Endothelial cell of umbilical vein (primary cell): ENCODE measurements at regions not wholly inside any gene's neighbourhood (a gene's known extent, or its start where the extent isn't known, plus 50 kb on each side); places are given as distances from the start of the nearest gene placed in this dataset.

Experiments
- BruUV-seq: library from RNA; stranded (reverse); fragments of 400-500 nt; replicated peaks from 2 replicates; lab custom pipeline; 2021; lab: Mats Ljungman, UMichigan
- CTCF ChIA-PET: fragments of 300-600, 350-600 bp; sonication (Branson Sonifier 250); formaldehyde crosslinking; loops from one replicate; lab custom pipeline; 2021; ENCODE audit warnings: antibody characterized with exemption, inconsistent platforms; lab: Charles Lee
- POLR2A ChIA-PET: fragments of 300-600, 350-600 bp; sonication (Branson Sonifier 250); formaldehyde crosslinking; loops from one replicate; lab custom pipeline; 2021; ENCODE audit warnings: antibody characterized with exemption, inconsistent platforms; lab: Charles Lee
- DNase-seq: peaks from one replicate; pipeline ENCODE4 v3.0.0-alpha.2; 2011; ENCODE audit warnings: low read depth, low spot score
- FAIRE-seq: peaks from 2 replicates; lab custom pipeline; 2011; peaks lifted over from hg19 to GRCh38; lab: Jason Lieb, UNC
- H2AFZ ChIP-seq: 2 replicates; pipeline ENCODE4 v1.6.0; 2012; ENCODE audit warnings: low read depth, low read length, control low read depth, inconsistent platforms
- H3K27ac ChIP-seq: 2 replicates; pipeline ENCODE4 v1.5.1; 2011; ENCODE audit warnings: low read depth, mild to moderate bottlenecking, control low read depth, low read length, moderate library complexity; ENCODE audit not compliant: insufficient read depth
- H3K27me3 ChIP-seq, 2 experiments: 2 replicates each; pipeline versions ENCODE4 v1.6.0 to v1.6.1; 2011; ENCODE audit warnings: low read length in 2 of 2, mixed read lengths in 1 of 2; ENCODE audit not compliant: control insufficient read depth in 2 of 2, insufficient read depth in 2 of 2
- H3K36me3 ChIP-seq, 2 experiments: 2 replicates in 1 of 2; 3 replicates in 1 of 2; pipeline ENCODE4 v1.5.1; 2011; ENCODE audit warnings: low read length in 2 of 2, mild to moderate bottlenecking in 1 of 2, moderate library complexity in 1 of 2; ENCODE audit not compliant: control insufficient read depth in 2 of 2, insufficient read depth in 2 of 2; ENCODE audit errors: extremely low read depth in 1 of 2
- H3K4me1 ChIP-seq: 3 replicates; pipeline ENCODE4 v1.5.1; 2011; ENCODE audit warnings: mild to moderate bottlenecking, low read length; ENCODE audit not compliant: control insufficient read depth, insufficient read depth; ENCODE audit errors: extremely low read depth
- H3K4me2 ChIP-seq: 2 replicates; pipeline ENCODE4 v1.6.1; 2011; ENCODE audit warnings: low read length, control low read depth, mixed read lengths; ENCODE audit not compliant: insufficient read depth
- H3K4me3 ChIP-seq, 3 experiments: fragments of 200-600 bp in 1 of 3; sonication (generic), shearing (Covaris generic) in 1 of 3; replicated peaks in 1 of 3; 2 replicates each; pipeline ENCODE4 v1.5.1; 2011 to 2016; ENCODE audit warnings: control low read depth in 3 of 3, low read length in 3 of 3, mild to moderate bottlenecking in 2 of 3, inconsistent platforms in 1 of 3, low read depth in 1 of 3, moderate library complexity in 1 of 3; ENCODE audit not compliant: insufficient read depth in 1 of 3
- H3K79me2 ChIP-seq: 2 replicates; pipeline ENCODE4 v1.6.0; 2012; ENCODE audit warnings: low read length, inconsistent platforms; ENCODE audit not compliant: control insufficient read depth, insufficient read depth
- H3K9ac ChIP-seq: replicated peaks from 2 replicates; pipeline ENCODE3; 2011; ENCODE audit warnings: low read length, control low read depth; ENCODE audit not compliant: insufficient read depth; ENCODE audit errors: extremely low read depth
- H3K9me1 ChIP-seq: replicated peaks from 3 replicates; pipeline ENCODE4 v1.6.0; 2011; ENCODE audit warnings: mild to moderate bottlenecking, low read length; ENCODE audit not compliant: control insufficient read depth, insufficient read depth; ENCODE audit errors: extremely low read depth
- H3K9me3 ChIP-seq: replicated peaks from 2 replicates; pipeline ENCODE4 v1.5.1; 2012; ENCODE audit warnings: low read length, inconsistent platforms; ENCODE audit not compliant: control insufficient read depth, insufficient read depth
- H4K20me1 ChIP-seq: replicated peaks from 2 replicates; pipeline ENCODE3; 2011; ENCODE audit warnings: mild to moderate bottlenecking, low read length; ENCODE audit not compliant: control insufficient read depth, insufficient read depth; ENCODE audit errors: extremely low read depth
- CTCF ChIP-seq, 2 donors: IDR thresholded peaks; 1 replicate in 1 of 2; 2 replicates in 1 of 2; pipeline ENCODE4 v1.5.1; 2011; ENCODE audit warnings: low read length in 2 of 2, mild to moderate bottlenecking in 2 of 2, moderate library complexity in 2 of 2, control low read depth in 1 of 2, inconsistent platforms in 1 of 2, low read depth in 1 of 2; ENCODE audit not compliant: insufficient read depth in 1 of 2; ENCODE audit errors: extremely low read depth in 1 of 2
- EZH2 ChIP-seq: IDR thresholded peaks from 2 replicates; pipeline ENCODE4 v1.6.1; 2012; ENCODE audit warnings: borderline replicate concordance, low read depth, mild to moderate bottlenecking, moderate library complexity, low read length, inconsistent platforms; ENCODE audit not compliant: severe bottlenecking
- FOS ChIP-seq: IDR thresholded peaks from 2 replicates; pipeline ENCODE4 v1.6.1; 2011; ENCODE audit warnings: mild to moderate bottlenecking, low read length, moderate library complexity, borderline replicate concordance; ENCODE audit not compliant: insufficient read depth
- GATA2 ChIP-seq: IDR thresholded peaks from 2 replicates; pipeline ENCODE4 v1.7.0; 2011; ENCODE audit warnings: low read depth, mild to moderate bottlenecking, moderate library complexity, mixed read lengths, low read length; ENCODE audit not compliant: insufficient read length, insufficient read depth
- JUN ChIP-seq: IDR thresholded peaks from 2 replicates; pipeline ENCODE4 v1.6.1; 2011; ENCODE audit warnings: borderline replicate concordance, low read depth; ENCODE audit not compliant: insufficient read length, insufficient read depth
- MAX ChIP-seq: IDR thresholded peaks from 2 replicates; pipeline ENCODE4 v1.6.1; 2011; ENCODE audit not compliant: insufficient read depth, insufficient read length
- MYC ChIP-seq: IDR thresholded peaks from one replicate; pipeline ENCODE4 v1.6.1; 2011; ENCODE audit warnings: mild to moderate bottlenecking, low read depth, low read length
- POLR2A ChIP-seq: IDR thresholded peaks from 2 replicates; pipeline ENCODE4 v1.6.1; 2012; ENCODE audit warnings: low read depth, mild to moderate bottlenecking, control low read depth, low read length
- POLR2AphosphoS5 ChIP-seq: IDR thresholded peaks from 2 replicates; pipeline ENCODE4 v1.6.1; 2012; ENCODE audit warnings: low read depth, mild to moderate bottlenecking, control low read depth, low read length, moderate library complexity; ENCODE audit not compliant: insufficient read depth
- dilution Hi-C: fragments of 300-500 bp; cut with MboI; formaldehyde crosslinking; loops from one replicate; pipeline ENCODE4 v1.15.0; 2019; ENCODE audit warnings: low sequenced_read_pairs; ENCODE audit not compliant: extremely low pct_ligation_motif_present
- intact Hi-C: fragments of 100-400 bp; cut with micrococcal nuclease; formaldehyde crosslinking; loops from one replicate; pipeline ENCODE4 v1.10.0; 2022

GRCh38 chr18:54740136-54740846 is 88.0 kb upstream of the RAB27B start:
- FAIRE-seq, result no peak
- Histone ChIP-seq H3K36me3 (no peaks in the 10 kb centered on the region), H3K4me3 (no peak overlapping the region), H4K20me1 (no peaks in the 10 kb centered on the region), H3K27ac (no peak overlapping the region), H3K79me2 (no peaks in the 10 kb centered on the region), H3K4me1 (peaks cover 7% of the 10 kb centered on the region), H3K27me3 (no peaks in the 10 kb centered on the region), H2AFZ (no peak overlapping the region), H3K9me3 (no peaks in the 10 kb centered on the region), H3K9ac (no peak overlapping the region), H3K4me2 (no peak overlapping the region), H3K9me1 (no peaks in the 10 kb centered on the region)
- intact Hi-C loops, result no loop called here
- ChIA-PET CTCF (interaction anchor here (1.7 kb wide), 1 partner anchor 61 kb away, joined by 5 read pairs; no protein-coding TSS in a partner anchor), POLR2A (no interaction called here)
- DNase-seq, result peak; percentile 41
- no TSS peak for BruUV-seq
- dilution Hi-C loops, result no loop called here
- TF ChIP-seq GATA2 (no peak), JUN (peak; percentile 20), FOS (peak; percentile 50)

GRCh38 chr18:54742120-54742519 is 86.2 kb upstream of the RAB27B start:
- no peak for DNase-seq
- Histone ChIP-seq H2AFZ (no peak overlapping the region), H3K9me1 (no peaks in the 10 kb centered on the region), H3K36me3 (no peaks in the 10 kb centered on the region), H3K27ac (no peak overlapping the region), H4K20me1 (no peaks in the 10 kb centered on the region), H3K79me2 (no peaks in the 10 kb centered on the region), H3K9ac (no peak overlapping the region), H3K9me3 (no peaks in the 10 kb centered on the region), H3K4me2 (no peak overlapping the region), H3K27me3 (no peaks in the 10 kb centered on the region), H3K4me1 (peaks cover 7% of the 10 kb centered on the region), H3K4me3 (no peak overlapping the region)
- dilution Hi-C loops, result no loop called here
- no TSS peak for BruUV-seq
- CTCF ChIA-PET, result interaction anchor here (2.2 kb wide), 1 partner anchor 33 kb away, joined by 7 read pairs; no protein-coding TSS in a partner anchor
- no peak for TF ChIP-seq MYC
- TF ChIP-seq JUN, result no peak
- no peak for TF ChIP-seq EZH2
- no peak for TF ChIP-seq POLR2AphosphoS5
- no peak for TF ChIP-seq CTCF (IDR thresholded peaks at IDR 0.05; ENCODE audit: extremely low read depth in 1 of 2, insufficient read depth in 1 of 2, low read depth in 1 of 2, low read length in 2 of 2)
- no peak for TF ChIP-seq POLR2A
- no peak for TF ChIP-seq GATA2
- TF ChIP-seq FOS, result no peak
- no peak for TF ChIP-seq MAX
- FAIRE-seq, result no peak
- POLR2A ChIA-PET, result no interaction called here
- intact Hi-C loops, result no loop called here
